ENCODE measurements at regions not wholly inside any gene's neighbourhood (a gene's known extent, or its start where the extent isn't known, plus 50 kb on each side); places are given as distances from the start of the nearest gene placed in this dataset.

DNA sequence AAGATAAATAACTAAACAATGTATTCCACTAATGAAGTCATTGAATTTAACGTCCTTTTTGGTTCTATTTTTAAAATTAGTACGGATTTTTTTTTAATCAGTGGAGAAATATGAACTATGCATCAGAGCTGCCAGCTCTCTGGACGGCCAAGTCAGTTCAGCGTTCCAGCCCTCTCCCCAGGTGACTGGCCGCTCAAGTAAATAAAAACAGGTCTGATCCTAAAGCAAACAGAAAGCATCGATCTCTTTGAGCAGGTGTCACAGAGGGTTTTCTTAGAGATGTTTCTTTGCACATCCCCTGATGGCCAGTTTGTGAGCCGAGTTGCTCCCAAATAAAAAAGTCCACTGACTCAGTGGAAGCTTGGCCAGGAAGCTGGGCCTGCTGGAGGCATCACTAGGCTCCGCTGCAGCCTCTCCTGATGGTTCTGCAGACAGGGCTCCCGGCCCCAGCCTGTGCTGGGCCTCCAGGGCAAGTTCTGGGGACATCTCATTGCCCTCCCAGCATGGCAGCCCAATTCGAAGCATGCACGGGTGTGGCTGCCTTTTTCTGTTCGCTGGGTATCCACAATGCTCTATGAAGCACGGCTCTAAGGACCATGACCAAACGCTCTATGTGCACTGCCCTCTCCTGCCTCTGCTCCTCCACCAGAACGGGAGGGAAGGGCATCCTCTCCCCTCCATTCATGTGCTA, 74.7 kb upstream of the PPP2R2D start:
- 0 out of 2 replicates have a peak, but pooled peaks cover 13% of the 10 kb centered on the region for H3K27me3 ChIP-seq (ENCODE audit: low read length)
- H3K9ac ChIP-seq (ENCODE audit: low read length) = no peak overlapping the region
- no peaks in the 10 kb centered on the region for H3K9me3 ChIP-seq (ENCODE audit: low read length)
- no peak overlapping the region for H2AFZ ChIP-seq (ENCODE audit: low read length)
- H3K27ac ChIP-seq (ENCODE audit: low read length) = no peak overlapping the region
- intact Hi-C loops (cut with micrococcal nuclease) = no loop called here
- ATAC-seq (no peak), DNase-seq (no peak)
- TF ChIP-seq CTCF (conservative IDR thresholded peaks at IDR 0.05; ENCODE audit: low read depth, low read length) (no peak), EZH2 (IDR thresholded peaks at IDR 0.05; ENCODE audit: low read length, unreplicated experiment) (no peak), EZH2phosphoT487 (IDR thresholded peaks at IDR 0.05; ENCODE audit: borderline replicate concordance, low read length) (no peak)
- no TSS peak for BruUV-seq (replicated peaks)
- H3K4me2 ChIP-seq (ENCODE audit: low read length) = no peak overlapping the region
- H3K9me2 ChIP-seq (replicated peaks; ENCODE audit: low read length) = no peaks in the 10 kb centered on the region
- H4K20me1 ChIP-seq (ENCODE audit: low read length) = no peaks in the 10 kb centered on the region
- no peaks in the 10 kb centered on the region for H3K36me3 ChIP-seq (ENCODE audit: low read depth, low read length)
- H3K4me3 ChIP-seq (ENCODE audit: low read length) = no peak overlapping the region
- POLR2A ChIA-PET (ENCODE audit: unreplicated experiment) = no interaction called here
- CTCF ChIA-PET = no interaction called here
- H3F3A ChIP-seq (ENCODE audit: low read length, unreplicated experiment) = no peaks in the 10 kb centered on the region
- no peaks in the 10 kb centered on the region for H3K4me1 ChIP-seq (ENCODE audit: insufficient read depth, low read length)
- H3K79me2 ChIP-seq (ENCODE audit: low read length) = no peaks in the 10 kb centered on the region

- Histone ChIP-seq H3K4me2 (ENCODE audit: low read length) (no peak overlapping the region), H3K9ac (ENCODE audit: low read length) (no peak overlapping the region), H3K4me1 (ENCODE audit: insufficient read depth, low read length) (no peaks in the 10 kb centered on the region), H3K79me2 (ENCODE audit: low read length) (no peaks in the 10 kb centered on the region), H4K20me1 (ENCODE audit: low read length) (no peaks in the 10 kb centered on the region), H3K27me3 (ENCODE audit: low read length) (peaks cover 13% of the 10 kb centered on the region; the same call in 1 of the 2 replicates), H3K36me3 (ENCODE audit: low read depth, low read length) (no peaks in the 10 kb centered on the region), H2AFZ (ENCODE audit: low read length) (no peak overlapping the region), H3K9me3 (ENCODE audit: low read length) (no peaks in the 10 kb centered on the region), H3F3A (ENCODE audit: low read length, unreplicated experiment) (no peaks in the 10 kb centered on the region), H3K9me2 (replicated peaks; ENCODE audit: low read length) (no peaks in the 10 kb centered on the region), H3K27ac (ENCODE audit: low read length) (no peak overlapping the region), H3K4me3 (ENCODE audit: low read length) (no peak overlapping the region)
- no TSS peak for BruUV-seq (replicated peaks)
- no peak for DNase-seq
- CTCF ChIA-PET = no interaction called here
- intact Hi-C loops (cut with micrococcal nuclease) = no loop called here
- POLR2A ChIA-PET (ENCODE audit: unreplicated experiment) = no interaction called here
- no peak for ATAC-seq
- TF ChIP-seq EZH2phosphoT487 (IDR thresholded peaks at IDR 0.05; ENCODE audit: borderline replicate concordance, low read length) (no peak), CTCF (conservative IDR thresholded peaks at IDR 0.05; ENCODE audit: low read depth, low read length) (no peak), EZH2 (IDR thresholded peaks at IDR 0.05; ENCODE audit: low read length, unreplicated experiment) (no peak)
Observed at GRCh38 chr10:131829156-131829930, 71.5 kb upstream of the PPP2R2D start.
